Hematopoietic multipotent progenitor cell (in vitro differentiated cells): ENCODE measurements at regions not wholly inside any gene's neighbourhood (a gene's known extent, or its start where the extent isn't known, plus 50 kb on each side); places are given as distances from the start of the nearest gene placed in this dataset.

Experiments used
- DNase-seq, 3 donors: peaks; one replicate each; pipeline ENCODE4 v3.0.0-alpha.2; 2011 to 2015; ENCODE audit warnings: low read depth in 2 of 3, low spot score in 2 of 3

GRCh38 chr13:33611121-33611805 is 206.7 kb upstream of the RFC3 start:
- DNase-seq = no peak

- no peak for DNase-seq
These were observed 205.0 kb upstream of the RFC3 start for GRCh38 chr13:33612641-33613638.

- no peak for DNase-seq
These were observed 202.5 kb upstream of the RFC3 start for GRCh38 chr13:33615436-33615835.

GRCh38 chr13:33616130-33616529 is 201.8 kb upstream of the RFC3 start:
- DNase-seq = no peak

GRCh38 chr13:33617055-33617454 is 200.9 kb upstream of the RFC3 start:
- no peak for DNase-seq

- DNase-seq = no peak
These were observed 193.7 kb upstream of the RFC3 start for GRCh38 chr13:33624253-33624652.

- DNase-seq = no peak
These were observed 193.2 kb upstream of the RFC3 start for GRCh38 chr13:33624740-33625139.

- DNase-seq = no peak
These were observed 191.5 kb upstream of the RFC3 start for GRCh38 chr13:33626407-33626806.

- no peak for DNase-seq
These were observed 189.3 kb upstream of the RFC3 start for GRCh38 chr13:33628662-33629061.

- DNase-seq = no peak
These were observed 188.2 kb upstream of the RFC3 start for GRCh38 chr13:33629605-33630360.

- no peak for DNase-seq
These were observed 184.0 kb upstream of the RFC3 start for GRCh38 chr13:33633701-33634545.

- no peak for DNase-seq
These were observed 183.4 kb upstream of the RFC3 start for GRCh38 chr13:33634546-33634982.

- no peak for DNase-seq
These were observed 181.7 kb upstream of the RFC3 start for GRCh38 chr13:33636243-33636642.

- no peak for DNase-seq
These were observed 180.8 kb upstream of the RFC3 start for GRCh38 chr13:33636955-33637670.

- DNase-seq = no peak
These were observed 179.8 kb upstream of the RFC3 start for GRCh38 chr13:33637978-33638743.

GRCh38 chr13:33639158-33639557 is 178.8 kb upstream of the RFC3 start:
- DNase-seq = no peak

GRCh38 chr13:33639626-33640080 is 178.3 kb upstream of the RFC3 start:
- no peak for DNase-seq

- DNase-seq = no peak
These were observed 177.1 kb upstream of the RFC3 start for GRCh38 chr13:33640832-33641231.
